ENCODE measurements at regions not wholly inside any gene's neighbourhood (a gene's known extent, or its start where the extent isn't known, plus 50 kb on each side); places are given as distances from the start of the nearest gene placed in this dataset.

DNA sequence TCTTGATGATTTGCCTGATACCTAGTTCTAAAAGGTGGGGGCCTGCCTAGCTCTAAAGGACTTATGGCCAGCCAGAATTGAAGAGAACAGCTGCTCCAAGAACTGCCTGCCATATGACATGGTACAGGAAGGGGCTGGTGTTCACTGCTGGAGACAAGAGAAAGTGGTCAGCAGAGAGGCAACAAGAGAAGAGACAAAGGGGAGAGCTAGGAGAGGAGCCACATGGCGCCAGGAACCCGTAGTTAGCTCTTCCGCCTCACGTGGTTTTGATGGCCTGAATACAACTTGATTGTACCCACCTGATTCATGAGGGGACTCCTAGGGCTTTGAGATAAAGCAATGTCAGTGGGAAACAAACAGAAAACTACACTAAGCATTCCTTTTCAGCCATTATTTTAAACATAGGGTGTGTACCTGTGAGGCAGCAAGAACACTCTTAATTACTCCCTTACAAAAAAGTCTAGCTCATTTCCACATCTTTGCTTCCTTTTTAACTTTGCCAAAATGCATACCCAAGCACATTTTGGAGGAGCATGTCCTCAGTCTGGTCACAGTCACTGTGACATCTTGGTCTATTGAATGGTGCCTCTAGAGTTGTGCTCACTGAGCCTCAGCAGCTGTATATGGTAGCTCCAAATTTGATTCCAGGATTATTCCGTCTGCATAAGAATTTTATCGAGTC lies 71.6 kb downstream of the CCDC71L start:
- no peak for DNase-seq
- H3K27ac Mint-ChIP-seq: no peak overlapping the region
- no peak overlapping the region for H3K4me3 Mint-ChIP-seq
- no peaks in the 10 kb centered on the region for H3K36me3 Mint-ChIP-seq (ENCODE audit: low read depth)
- peaks cover 30% of the 10 kb centered on the region for H3K4me1 Mint-ChIP-seq (ENCODE audit: low read depth)
- no peaks in the 10 kb centered on the region for H3K27me3 Mint-ChIP-seq (ENCODE audit: insufficient read depth)
- H3K9me3 Mint-ChIP-seq: no peaks in the 10 kb centered on the region
- TF ChIP-seq, protein P1, sequence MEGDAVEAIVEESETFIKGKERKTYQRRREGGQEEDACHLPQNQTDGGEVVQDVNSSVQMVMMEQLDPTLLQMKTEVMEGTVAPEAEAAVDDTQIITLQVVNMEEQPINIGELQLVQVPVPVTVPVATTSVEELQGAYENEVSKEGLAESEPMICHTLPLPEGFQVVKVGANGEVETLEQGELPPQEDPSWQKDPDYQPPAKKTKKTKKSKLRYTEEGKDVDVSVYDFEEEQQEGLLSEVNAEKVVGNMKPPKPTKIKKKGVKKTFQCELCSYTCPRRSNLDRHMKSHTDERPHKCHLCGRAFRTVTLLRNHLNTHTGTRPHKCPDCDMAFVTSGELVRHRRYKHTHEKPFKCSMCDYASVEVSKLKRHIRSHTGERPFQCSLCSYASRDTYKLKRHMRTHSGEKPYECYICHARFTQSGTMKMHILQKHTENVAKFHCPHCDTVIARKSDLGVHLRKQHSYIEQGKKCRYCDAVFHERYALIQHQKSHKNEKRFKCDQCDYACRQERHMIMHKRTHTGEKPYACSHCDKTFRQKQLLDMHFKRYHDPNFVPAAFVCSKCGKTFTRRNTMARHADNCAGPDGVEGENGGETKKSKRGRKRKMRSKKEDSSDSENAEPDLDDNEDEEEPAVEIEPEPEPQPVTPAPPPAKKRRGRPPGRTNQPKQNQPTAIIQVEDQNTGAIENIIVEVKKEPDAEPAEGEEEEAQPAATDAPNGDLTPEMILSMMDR (IDR thresholded peaks at IDR 0.05): no peak

DNA sequence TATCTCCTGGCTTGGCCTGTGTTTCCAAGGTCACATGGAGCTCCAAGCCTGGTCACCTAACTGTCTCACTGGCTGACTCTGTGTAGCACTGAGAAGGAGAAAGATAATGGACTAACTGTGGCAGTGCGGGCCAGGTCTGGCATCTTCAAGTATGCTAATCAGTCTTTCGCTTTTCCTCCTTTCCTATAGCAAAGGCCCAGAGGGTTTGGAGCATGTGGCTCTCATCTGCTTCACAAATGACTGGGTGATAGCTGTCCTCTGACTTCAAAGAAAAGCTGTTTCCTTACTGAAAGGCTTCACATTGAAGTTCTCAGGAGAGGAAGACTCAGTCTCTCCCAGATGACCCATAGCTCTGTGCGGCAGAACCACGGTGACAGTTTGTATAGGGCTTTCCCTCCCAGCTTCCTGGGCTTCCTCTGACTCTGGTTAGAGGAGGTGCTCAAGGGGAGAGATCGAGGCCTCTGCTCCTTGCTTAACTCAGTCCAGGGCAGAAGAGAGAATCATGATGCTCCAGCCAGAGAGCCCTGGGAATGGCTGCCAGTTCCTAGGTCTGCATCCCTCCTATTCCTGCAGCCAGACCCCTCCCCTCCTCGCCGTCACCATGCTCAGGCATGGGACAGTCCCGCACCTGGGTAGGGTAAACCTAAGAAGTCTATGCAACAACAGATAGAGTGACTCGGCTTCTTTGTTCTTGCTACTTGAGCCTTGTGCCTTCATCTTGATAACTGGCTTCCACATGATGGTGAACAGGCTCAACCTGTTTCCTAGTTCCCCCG lies 72.3 kb downstream of the CCDC71L start:
- Mint-ChIP-seq H3K4me3 (no peak overlapping the region), H3K9me3 (no peaks in the 10 kb centered on the region), H3K27ac (no peak overlapping the region), H3K36me3 (ENCODE audit: low read depth) (peaks cover 4% of the 10 kb centered on the region), H3K27me3 (ENCODE audit: insufficient read depth) (no peaks in the 10 kb centered on the region), H3K4me1 (ENCODE audit: low read depth) (peaks cover 33% of the 10 kb centered on the region)
- TF ChIP-seq, protein P1 (IDR thresholded peaks at IDR 0.05): no peak
- DNase-seq: no peak

DNA sequence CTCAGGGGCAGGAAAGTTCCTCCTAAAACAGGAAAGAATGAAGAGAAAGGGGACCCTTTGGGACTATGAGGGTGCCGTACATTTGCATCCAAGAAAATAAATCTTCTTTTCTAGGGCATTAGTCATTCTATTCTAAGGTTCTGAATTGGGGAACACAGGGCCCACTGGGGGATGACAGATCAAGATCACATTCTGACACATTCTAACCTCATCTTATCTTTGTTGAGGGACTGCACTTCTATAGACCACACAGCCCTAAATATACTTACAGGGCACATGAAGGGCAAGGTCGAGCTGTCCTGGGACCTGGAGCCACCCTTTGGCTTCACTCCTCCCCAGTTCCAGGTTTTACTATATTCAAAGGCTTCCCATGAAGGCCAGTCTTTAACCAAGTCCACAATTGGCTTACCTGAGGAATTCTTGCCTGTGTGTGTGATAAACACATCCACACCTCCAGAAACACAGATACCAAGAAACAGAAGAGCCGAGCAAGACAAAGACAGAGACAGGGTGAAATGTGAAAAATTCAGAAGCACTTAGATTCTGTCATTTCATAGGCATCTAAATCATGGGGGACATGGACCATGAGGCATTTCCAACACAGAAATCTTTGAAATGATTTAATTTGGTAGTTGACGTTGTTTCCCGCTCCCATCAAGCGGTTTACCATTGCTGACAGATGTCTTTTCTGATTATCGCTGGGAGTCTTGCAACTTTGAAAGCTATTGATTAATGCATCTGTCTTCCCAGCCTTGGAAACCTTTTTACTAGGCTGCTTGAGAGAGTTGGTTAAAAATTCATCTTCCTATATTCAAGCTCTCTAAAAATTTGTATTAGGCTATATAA lies 75.8 kb downstream of the CCDC71L start:
- H3K36me3 Mint-ChIP-seq (ENCODE audit: low read depth): peaks cover 6% of the 10 kb centered on the region
- H3K27me3 Mint-ChIP-seq (ENCODE audit: insufficient read depth): no peaks in the 10 kb centered on the region; the same call in 1 of the 2 replicates
- H3K9me3 Mint-ChIP-seq: no peaks in the 10 kb centered on the region
- DNase-seq: no peak
- no peak overlapping the region for H3K4me3 Mint-ChIP-seq
- TF ChIP-seq, protein P1 (IDR thresholded peaks at IDR 0.05): no peak
- H3K27ac Mint-ChIP-seq: no peak overlapping the region
- H3K4me1 Mint-ChIP-seq (ENCODE audit: low read depth): peaks cover 33% of the 10 kb centered on the region

DNA sequence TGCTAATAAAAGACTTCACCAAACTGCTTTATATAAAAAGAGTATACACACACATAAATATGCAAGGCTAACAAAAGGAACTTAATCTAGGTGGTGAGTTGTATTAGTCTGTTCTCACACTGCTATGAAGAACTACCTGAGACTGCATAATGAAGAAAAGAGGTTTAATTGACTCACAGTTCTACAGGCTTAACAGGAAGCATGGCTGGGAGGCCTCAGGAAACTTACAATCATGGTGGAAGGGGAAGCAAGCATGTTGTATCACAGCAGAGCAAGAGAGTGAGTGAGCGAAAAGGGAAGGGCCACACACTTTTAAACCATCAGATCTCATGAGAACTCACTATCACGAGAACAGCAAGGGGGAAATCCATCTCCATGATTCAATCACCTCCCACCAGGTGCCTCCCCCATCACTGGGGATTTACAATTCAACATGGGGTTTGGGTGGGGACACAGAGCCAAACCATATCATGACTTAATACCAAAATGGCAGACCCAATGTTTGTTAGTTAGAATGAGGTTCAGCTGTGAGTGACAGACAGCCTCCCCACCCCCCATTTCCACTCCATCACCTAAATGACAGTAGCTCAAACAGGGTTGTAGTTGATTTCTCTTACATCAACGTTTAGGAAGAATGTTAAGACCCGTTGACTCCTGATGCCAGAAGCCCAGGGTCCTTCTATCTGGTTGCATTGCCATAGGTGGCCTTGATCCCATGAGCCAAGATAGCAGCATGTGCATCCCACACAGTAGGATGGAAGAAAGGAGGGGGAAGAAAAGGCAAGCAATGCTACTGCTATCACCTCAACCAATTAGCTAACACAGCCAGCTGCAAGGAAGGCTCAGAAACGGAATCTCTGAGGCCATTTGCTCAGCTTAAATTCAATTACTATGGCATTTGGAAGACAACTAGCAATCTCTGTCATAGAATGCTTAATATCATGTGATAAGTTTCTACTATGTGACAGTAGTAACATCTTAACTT lies 77.0 kb downstream of the CCDC71L start:
- no peaks in the 10 kb centered on the region for H3K9me3 Mint-ChIP-seq
- peaks cover 6% of the 10 kb centered on the region for H3K36me3 Mint-ChIP-seq (ENCODE audit: low read depth)
- H3K27me3 Mint-ChIP-seq (ENCODE audit: insufficient read depth): no peaks in the 10 kb centered on the region; the same call in 1 of the 2 replicates
- DNase-seq: no peak
- H3K4me3 Mint-ChIP-seq: no peak overlapping the region
- no peak overlapping the region for H3K27ac Mint-ChIP-seq
- H3K4me1 Mint-ChIP-seq (ENCODE audit: low read depth): peaks cover 32% of the 10 kb centered on the region
- TF ChIP-seq, protein P1 (IDR thresholded peaks at IDR 0.05): no peak

All from HFFc6 (cell line).